ENCODE measurements at regions not wholly inside any gene's neighbourhood (a gene's known extent, or its start where the extent isn't known, plus 50 kb on each side); places are given as distances from the start of the nearest gene placed in this dataset.

DNA sequence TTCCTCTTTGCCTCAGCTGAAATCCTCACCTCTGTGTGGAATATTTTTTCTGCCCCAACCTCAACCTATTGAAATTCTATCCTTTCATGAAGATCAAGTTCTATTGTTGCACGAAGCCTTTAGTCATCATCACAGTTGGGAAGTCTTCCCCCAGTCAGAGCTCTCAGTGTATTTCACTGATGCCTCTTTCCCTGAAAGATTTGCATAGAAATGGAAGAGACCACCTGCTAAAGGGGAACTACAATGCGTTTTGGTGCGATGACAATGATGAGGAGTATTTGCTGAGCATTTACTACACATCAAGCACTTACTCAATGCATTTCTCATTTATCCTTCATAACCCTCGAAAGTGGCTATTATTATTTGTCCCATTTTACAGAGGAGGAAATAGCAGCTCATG, 151.2 kb upstream of the KLF3 start:
- H3K9me3 Mint-ChIP-seq, result no peaks in the 10 kb centered on the region
- no peak overlapping the region for H3K4me3 Mint-ChIP-seq
- intact Hi-C loops (cut with micrococcal nuclease), result loop anchor here (10.0 kb wide), 1 partner anchor 162 kb away; no protein-coding TSS in a partner anchor
- H3K4me1 Mint-ChIP-seq (ENCODE audit: low read depth), result peaks cover 72% of the 10 kb centered on the region
- ChIA-PET POLR2A (no interaction called here), CTCF (interaction anchor here (0.8 to 1.8 kb wide), 3 partner anchors 9 to 193 kb away, joined by 3 to 6 read pairs (median 3); no protein-coding TSS in a partner anchor)
- no peak for DNase-seq
- TF ChIP-seq, protein P1, sequence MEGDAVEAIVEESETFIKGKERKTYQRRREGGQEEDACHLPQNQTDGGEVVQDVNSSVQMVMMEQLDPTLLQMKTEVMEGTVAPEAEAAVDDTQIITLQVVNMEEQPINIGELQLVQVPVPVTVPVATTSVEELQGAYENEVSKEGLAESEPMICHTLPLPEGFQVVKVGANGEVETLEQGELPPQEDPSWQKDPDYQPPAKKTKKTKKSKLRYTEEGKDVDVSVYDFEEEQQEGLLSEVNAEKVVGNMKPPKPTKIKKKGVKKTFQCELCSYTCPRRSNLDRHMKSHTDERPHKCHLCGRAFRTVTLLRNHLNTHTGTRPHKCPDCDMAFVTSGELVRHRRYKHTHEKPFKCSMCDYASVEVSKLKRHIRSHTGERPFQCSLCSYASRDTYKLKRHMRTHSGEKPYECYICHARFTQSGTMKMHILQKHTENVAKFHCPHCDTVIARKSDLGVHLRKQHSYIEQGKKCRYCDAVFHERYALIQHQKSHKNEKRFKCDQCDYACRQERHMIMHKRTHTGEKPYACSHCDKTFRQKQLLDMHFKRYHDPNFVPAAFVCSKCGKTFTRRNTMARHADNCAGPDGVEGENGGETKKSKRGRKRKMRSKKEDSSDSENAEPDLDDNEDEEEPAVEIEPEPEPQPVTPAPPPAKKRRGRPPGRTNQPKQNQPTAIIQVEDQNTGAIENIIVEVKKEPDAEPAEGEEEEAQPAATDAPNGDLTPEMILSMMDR (IDR thresholded peaks at IDR 0.05), result no peak
- peaks cover 6% of the 10 kb centered on the region for H3K36me3 Mint-ChIP-seq (ENCODE audit: low read depth)
- no peaks in the 10 kb centered on the region for H3K27me3 Mint-ChIP-seq
- peak overlapping the region; percentile 72 for H3K27ac Mint-ChIP-seq
- ATAC-seq, result no peak

DNA sequence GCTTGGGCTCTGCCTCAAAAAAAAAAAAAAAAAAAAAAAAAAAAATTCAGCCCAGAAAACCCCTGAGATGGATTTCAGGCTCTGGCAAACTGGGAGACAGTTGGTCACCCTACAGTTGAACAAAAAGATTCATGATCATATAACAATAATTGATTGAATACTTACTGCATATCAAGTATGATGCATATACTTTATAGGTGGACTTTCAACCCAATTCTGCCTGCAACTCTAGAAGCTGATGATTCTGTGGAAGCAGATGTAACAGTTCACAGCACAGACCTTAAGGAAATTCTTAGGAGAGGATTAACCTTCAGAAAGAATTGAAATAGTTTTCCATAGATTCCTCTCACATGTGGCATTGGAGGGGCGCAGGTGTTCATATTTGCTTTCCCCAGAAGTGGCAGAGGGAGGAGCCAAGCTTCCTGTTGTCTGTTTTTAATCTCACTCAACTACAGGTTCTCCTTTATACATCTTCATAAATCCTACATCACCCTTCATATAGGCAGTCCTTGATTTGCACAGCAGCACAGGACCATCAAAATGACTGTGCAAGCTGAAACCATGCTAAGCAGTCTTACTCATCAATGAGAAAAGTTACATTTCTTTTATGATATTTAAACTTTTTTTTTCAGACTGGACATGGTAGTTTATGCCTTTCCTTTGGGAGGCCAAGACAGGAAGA, 149.4 kb upstream of the KLF3 start:
- ChIA-PET POLR2A (interaction anchor here (1.2 kb wide), 1 partner anchor 15 kb away, joined by 4 read pairs; no protein-coding TSS in a partner anchor), CTCF (interaction anchor here (0.9 to 1.5 kb wide), 5 partner anchors 13 to 335 kb away, joined by 3 to 4 read pairs (median 3); no protein-coding TSS in a partner anchor)
- intact Hi-C loops (cut with micrococcal nuclease), result loop anchor here (10.0 kb wide), 1 partner anchor 160 kb away; no protein-coding TSS in a partner anchor
- ATAC-seq (peak; percentile 82), DNase-seq (peak; percentile 35)
- TF ChIP-seq, protein P1 (IDR thresholded peaks at IDR 0.05), result no peak
- H3K36me3 Mint-ChIP-seq (ENCODE audit: low read depth), result peaks cover 8% of the 10 kb centered on the region
- H3K9me3 Mint-ChIP-seq, result no peaks in the 10 kb centered on the region
- no peak overlapping the region for H3K27ac Mint-ChIP-seq
- H3K4me1 Mint-ChIP-seq (ENCODE audit: low read depth), result peaks cover 59% of the 10 kb centered on the region
- H3K4me3 Mint-ChIP-seq, result no peak overlapping the region
- no peaks in the 10 kb centered on the region for H3K27me3 Mint-ChIP-seq

DNA sequence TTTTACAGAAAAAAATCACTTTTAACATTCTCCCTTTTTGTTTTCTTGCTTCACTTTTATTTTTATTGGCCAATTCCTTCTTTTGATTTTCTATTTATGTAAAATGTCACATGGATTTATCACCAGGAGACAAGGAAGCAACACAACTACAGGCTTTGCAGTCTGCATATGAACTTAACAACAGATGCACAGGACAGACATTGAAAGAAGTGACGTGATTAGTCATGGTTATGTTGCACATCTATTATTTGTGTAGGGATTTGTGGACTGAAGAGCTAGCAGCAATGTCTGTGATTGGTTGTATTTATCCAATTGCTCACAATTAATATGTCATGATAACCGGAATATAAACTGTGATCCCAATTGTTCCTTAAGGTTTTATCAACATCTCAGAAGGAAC, 147.8 kb upstream of the KLF3 start:
- intact Hi-C loops (cut with micrococcal nuclease), result loop anchor here (10.0 kb wide), 1 partner anchor 159 kb away; no protein-coding TSS in a partner anchor
- Mint-ChIP-seq H3K4me1 (ENCODE audit: low read depth) (peaks cover 43% of the 10 kb centered on the region), H3K4me3 (no peak overlapping the region), H3K27ac (no peak overlapping the region), H3K9me3 (no peaks in the 10 kb centered on the region), H3K36me3 (ENCODE audit: low read depth) (peaks cover 14% of the 10 kb centered on the region), H3K27me3 (no peaks in the 10 kb centered on the region)
- TF ChIP-seq, protein P1 (IDR thresholded peaks at IDR 0.05), result no peak
- ChIA-PET CTCF (no interaction called here), POLR2A (no interaction called here)
- ATAC-seq (no peak), DNase-seq (no peak)

DNA sequence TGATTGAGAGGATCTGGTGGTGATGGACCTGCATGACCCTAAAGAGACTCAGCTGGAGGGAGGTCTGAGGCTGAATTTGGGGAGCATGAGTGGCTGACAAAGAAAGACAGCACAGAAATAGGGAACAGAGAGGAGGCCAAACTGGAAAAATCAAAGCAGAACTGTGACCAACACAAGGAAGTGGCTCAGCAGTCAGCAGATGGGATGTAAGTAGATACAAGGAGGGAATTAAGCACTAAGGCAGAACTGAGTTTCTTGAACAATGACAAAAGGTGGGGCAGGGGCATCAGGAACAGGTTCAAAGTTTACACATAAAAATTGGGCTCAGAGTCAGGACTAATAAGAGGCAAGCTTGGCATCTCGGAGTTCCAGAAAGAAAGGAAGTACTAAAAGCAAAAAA, 144.3 kb upstream of the KLF3 start:
- peaks cover 9% of the 10 kb centered on the region for H3K36me3 Mint-ChIP-seq (ENCODE audit: low read depth)
- no peak overlapping the region for H3K27ac Mint-ChIP-seq
- POLR2A ChIA-PET, result no interaction called here

More for the DNA sequence above, 144.3 kb upstream of the KLF3 start:
- Mint-ChIP-seq H3K4me3 (no peak overlapping the region), H3K9me3 (no peaks in the 10 kb centered on the region), H3K27me3 (no peaks in the 10 kb centered on the region), H3K4me1 (ENCODE audit: low read depth) (peaks cover 30% of the 10 kb centered on the region)
- intact Hi-C loops (cut with micrococcal nuclease), result loop anchor here (10.0 kb wide), 1 partner anchor 155 kb away; no protein-coding TSS in a partner anchor
- no peak for ATAC-seq
- CTCF ChIA-PET, result interaction anchor here (1.3 kb wide), 1 partner anchor 200 kb away, joined by 3 read pairs; no protein-coding TSS in a partner anchor
- no peak for DNase-seq
- TF ChIP-seq, protein P1 (IDR thresholded peaks at IDR 0.05), result no peak

Data from activated CD8-positive, alpha-beta T cell treated with anti-CD3 and anti-CD28 coated beads for 36 hours (primary cell).